ENCODE measurements at regions not wholly inside any gene's neighbourhood (a gene's known extent, or its start where the extent isn't known, plus 50 kb on each side); places are given as distances from the start of the nearest gene placed in this dataset.

- DNase-seq (ENCODE audit: low spot score in 2 of 2): no peak
- intact Hi-C loops (cut with DNase I): loop anchor here (10.0 kb wide), 1 partner anchor 105 kb away; no protein-coding TSS in a partner anchor
- H3K4me1 ChIP-seq: no peaks in the 10 kb centered on the region
- H3K4me3 ChIP-seq: no peak overlapping the region
- no peak overlapping the region for H3K27ac ChIP-seq
- H3K9me3 ChIP-seq: no peaks in the 10 kb centered on the region
- H3K27me3 ChIP-seq: no peaks in the 10 kb centered on the region
- TF ChIP-seq, protein P1, sequence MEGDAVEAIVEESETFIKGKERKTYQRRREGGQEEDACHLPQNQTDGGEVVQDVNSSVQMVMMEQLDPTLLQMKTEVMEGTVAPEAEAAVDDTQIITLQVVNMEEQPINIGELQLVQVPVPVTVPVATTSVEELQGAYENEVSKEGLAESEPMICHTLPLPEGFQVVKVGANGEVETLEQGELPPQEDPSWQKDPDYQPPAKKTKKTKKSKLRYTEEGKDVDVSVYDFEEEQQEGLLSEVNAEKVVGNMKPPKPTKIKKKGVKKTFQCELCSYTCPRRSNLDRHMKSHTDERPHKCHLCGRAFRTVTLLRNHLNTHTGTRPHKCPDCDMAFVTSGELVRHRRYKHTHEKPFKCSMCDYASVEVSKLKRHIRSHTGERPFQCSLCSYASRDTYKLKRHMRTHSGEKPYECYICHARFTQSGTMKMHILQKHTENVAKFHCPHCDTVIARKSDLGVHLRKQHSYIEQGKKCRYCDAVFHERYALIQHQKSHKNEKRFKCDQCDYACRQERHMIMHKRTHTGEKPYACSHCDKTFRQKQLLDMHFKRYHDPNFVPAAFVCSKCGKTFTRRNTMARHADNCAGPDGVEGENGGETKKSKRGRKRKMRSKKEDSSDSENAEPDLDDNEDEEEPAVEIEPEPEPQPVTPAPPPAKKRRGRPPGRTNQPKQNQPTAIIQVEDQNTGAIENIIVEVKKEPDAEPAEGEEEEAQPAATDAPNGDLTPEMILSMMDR (IDR thresholded peaks at IDR 0.05): no peak
- H3K36me3 ChIP-seq: no peaks in the 10 kb centered on the region
These were observed 165.7 kb downstream of the OR13H1 start for GRCh38 chrX:131709553-131709952.

DNA sequence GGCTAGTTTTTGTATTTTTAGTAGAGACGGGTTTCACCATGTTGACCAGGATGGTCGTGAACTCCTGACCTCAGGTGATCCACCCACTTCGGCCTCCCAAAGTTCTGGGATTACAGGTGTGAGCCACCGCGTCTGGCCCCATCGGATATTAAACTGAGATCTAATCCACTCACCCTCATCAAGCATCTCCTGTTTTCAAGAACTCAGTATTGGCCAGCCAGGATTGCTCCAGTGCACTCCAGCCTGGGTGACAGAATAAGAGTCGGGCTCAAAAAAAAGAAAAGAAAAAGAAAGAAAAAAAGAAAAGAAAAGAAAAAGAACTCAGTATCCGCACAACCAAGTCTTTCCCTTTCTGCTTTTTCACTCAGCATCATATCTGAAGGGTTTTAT is 167.6 kb downstream of the OR13H1 start:
- H3K36me3 ChIP-seq: no peaks in the 10 kb centered on the region
- H3K4me3 ChIP-seq: peak overlapping the region; percentile 40 to 41
- H3K9me3 ChIP-seq: no peaks in the 10 kb centered on the region
- H3K4me1 ChIP-seq: no peaks in the 10 kb centered on the region
- TF ChIP-seq, protein P1 (IDR thresholded peaks at IDR 0.05): no peak
- no peak overlapping the region for H3K27ac ChIP-seq
- DNase-seq (ENCODE audit: low spot score in 2 of 2): no peak
- intact Hi-C loops (cut with DNase I): loop anchor here (1.0 to 2.0 kb wide), 2 partner anchors 17 to 81 kb away; no protein-coding TSS in a partner anchor
- no peaks in the 10 kb centered on the region for H3K27me3 ChIP-seq

DNA sequence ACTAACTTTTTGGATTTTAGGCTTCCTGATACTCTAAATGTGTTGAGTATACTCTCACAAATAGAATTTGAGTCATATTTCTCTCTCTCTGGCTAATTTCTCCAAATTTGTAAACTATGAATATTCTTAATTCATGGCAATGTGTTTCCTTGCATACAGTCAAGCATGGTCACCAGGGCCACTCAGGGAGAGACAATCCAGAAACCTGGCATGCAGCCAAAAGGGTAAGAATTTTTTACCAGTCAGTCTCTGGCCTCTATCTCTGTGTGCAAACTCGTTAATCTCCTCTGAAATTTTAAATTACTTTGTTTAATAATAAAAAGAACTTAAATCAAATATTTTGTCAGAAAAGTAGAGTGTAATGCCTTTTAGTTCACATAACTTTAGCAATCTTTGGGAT is 179.8 kb downstream of the OR13H1 start:
- intact Hi-C loops (cut with DNase I): no loop called here
- no peak for DNase-seq (ENCODE audit: low spot score in 2 of 2)
- no peaks in the 10 kb centered on the region for H3K27me3 ChIP-seq
- no peaks in the 10 kb centered on the region for H3K4me1 ChIP-seq
- TF ChIP-seq, protein P1 (IDR thresholded peaks at IDR 0.05): no peak
- no peaks in the 10 kb centered on the region for H3K36me3 ChIP-seq
- H3K4me3 ChIP-seq: no peak overlapping the region
- H3K9me3 ChIP-seq: no peaks in the 10 kb centered on the region
- no peak overlapping the region for H3K27ac ChIP-seq

- no peak overlapping the region for H3K27ac ChIP-seq
- no peaks in the 10 kb centered on the region for H3K4me1 ChIP-seq
- no peaks in the 10 kb centered on the region for H3K36me3 ChIP-seq
- no peak overlapping the region for H3K4me3 ChIP-seq
- H3K27me3 ChIP-seq: no peaks in the 10 kb centered on the region
- DNase-seq (ENCODE audit: low spot score in 2 of 2): no peak
- H3K9me3 ChIP-seq: no peaks in the 10 kb centered on the region
- intact Hi-C loops (cut with DNase I): no loop called here
- TF ChIP-seq, protein P1 (IDR thresholded peaks at IDR 0.05): no peak
These were observed 180.4 kb downstream of the OR13H1 start for GRCh38 chrX:131724292-131724691.

GRCh38 chrX:131725001-131725654 is 181.3 kb downstream of the OR13H1 start:
- no peak overlapping the region for H3K4me3 ChIP-seq
- H3K27me3 ChIP-seq: no peaks in the 10 kb centered on the region
- TF ChIP-seq, protein P1 (IDR thresholded peaks at IDR 0.05): no peak
- no peak overlapping the region for H3K27ac ChIP-seq
- H3K9me3 ChIP-seq: no peaks in the 10 kb centered on the region
- intact Hi-C loops (cut with DNase I): no loop called here
- no peaks in the 10 kb centered on the region for H3K4me1 ChIP-seq
- DNase-seq (ENCODE audit: low spot score in 2 of 2): no peak
- no peaks in the 10 kb centered on the region for H3K36me3 ChIP-seq

All from ascending aorta (tissue), 2 donors.